K562 (cell line): ENCODE measurements at regions not wholly inside any gene's neighbourhood (a gene's known extent, or its start where the extent isn't known, plus 50 kb on each side); places are given as distances from the start of the nearest gene placed in this dataset.

Experiments
- ATAC-seq: fragments of 200-7000 bp; cut with Tn5 transposase; 3 replicates; pipeline ENCODE4 v1.9.1; 2020; ENCODE audit warnings: moderate library complexity
- BruUV-seq: library from RNA; stranded (reverse); fragments of 400-500 nt; replicated peaks from 2 replicates; lab custom pipeline; 2021; lab: Mats Ljungman, UMichigan
- CTCF ChIA-PET: fragments of 300-600 bp; formaldehyde crosslinking; extraction: SDS; loops from one replicate; lab custom pipeline; 2021; ENCODE audit warnings: low intra/inter-chr PET ratio; lab: Yijun Ruan, JAX
- POLR2A ChIA-PET: fragments of 300-600, 350-650 bp; sonication (Branson Sonifier 250); formaldehyde crosslinking; extraction: SDS; loops from one replicate; lab custom pipeline; 2021; ENCODE audit warnings: antibody characterized with exemption, inconsistent platforms; lab: Yijun Ruan, JAX
- DNase-seq, 4 experiments: peaks; one replicate each; pipeline versions ENCODE4 v3.0.0 to v3.0.0-alpha.2; 2011 to 2018; ENCODE audit warnings: low spot score in 3 of 4, mixed read lengths in 3 of 4; ENCODE audit errors: extremely low read depth in 1 of 4
- FAIRE-seq: peaks from 2 replicates; lab custom pipeline; 2011; peaks lifted over from hg19 to GRCh38; lab: Jason Lieb, UNC
- H2AFZ ChIP-seq: 2 replicates; pipeline ENCODE4 v1.6.0; 2011; ENCODE audit warnings: low read depth, low read length, control low read depth, inconsistent platforms
- H3K27ac ChIP-seq: fragments of 200-600 bp; 3 replicates; pipeline ENCODE4 v1.8.0; 2011; ENCODE audit warnings: low read depth, mild to moderate bottlenecking, control low read depth, inconsistent platforms, low read length, moderate library complexity, mixed read lengths; ENCODE audit errors: extremely low read depth
- H3K27me3 ChIP-seq, 2 experiments: fragments of 300-600 bp in 1 of 2; 2 replicates in 1 of 2; 3 replicates in 1 of 2; pipeline versions ENCODE4 v1.6.0 to v1.8.0; 2011; ENCODE audit warnings: inconsistent platforms in 2 of 2, low read length in 2 of 2, mild to moderate bottlenecking in 1 of 2, mixed read lengths in 1 of 2, moderate library complexity in 1 of 2; ENCODE audit not compliant: control insufficient read depth in 2 of 2, insufficient read depth in 2 of 2
- H3K36me3 ChIP-seq: fragments of 300-600 bp; 3 replicates; pipeline ENCODE4 v1.8.0; 2011; ENCODE audit warnings: mild to moderate bottlenecking, low read length, inconsistent platforms; ENCODE audit not compliant: control insufficient read depth, insufficient read depth
- H3K4me1 ChIP-seq, 2 experiments: fragments of 200-600 bp in 1 of 2; replicated peaks in 1 of 2; 2 replicates in 1 of 2; 3 replicates in 1 of 2; pipeline versions ENCODE4 v1.5.1 to v1.8.0; 2011; ENCODE audit warnings: inconsistent platforms in 2 of 2, low read length in 2 of 2, mild to moderate bottlenecking in 1 of 2, mixed read lengths in 1 of 2, moderate library complexity in 1 of 2; ENCODE audit not compliant: control insufficient read depth in 2 of 2, insufficient read depth in 2 of 2
- H3K4me2 ChIP-seq: 2 replicates; pipeline ENCODE4 v1.6.1; 2011; ENCODE audit warnings: low read length, control low read depth, inconsistent platforms, mixed read lengths; ENCODE audit not compliant: insufficient read depth
- H3K4me3 ChIP-seq: fragments of 200-600 bp; sonication (generic), shearing (Covaris generic); 2 replicates; pipeline ENCODE4 v1.5.1; 2016; ENCODE audit warnings: control low read depth, inconsistent platforms
- H3K79me2 ChIP-seq: fragments of 200-600 bp; 3 replicates; pipeline ENCODE4 v1.8.0; 2011; ENCODE audit warnings: low read length, inconsistent platforms; ENCODE audit not compliant: control insufficient read depth, insufficient read depth
- H3K9ac ChIP-seq, 2 experiments: 2 replicates each; pipeline versions ENCODE4 v1.6.0 to v1.6.1; 2011; ENCODE audit warnings: low read depth in 2 of 2, low read length in 2 of 2, control low read depth in 1 of 2, inconsistent platforms in 1 of 2, mild to moderate bottlenecking in 1 of 2, mixed read lengths in 1 of 2; ENCODE audit not compliant: insufficient read depth in 1 of 2
- H3K9me1 ChIP-seq: one replicate; pipeline ENCODE4 v1.6.0; 2011; ENCODE audit warnings: inconsistent platforms, mild to moderate bottlenecking, low read length, moderate library complexity; ENCODE audit not compliant: control insufficient read depth, insufficient read depth
- H3K9me3 ChIP-seq: replicated peaks from 2 replicates; pipeline ENCODE4 v1.5.1; 2011; ENCODE audit warnings: low read depth, low read length, inconsistent platforms; ENCODE audit not compliant: control insufficient read depth, insufficient read depth
- H4K20me1 ChIP-seq: replicated peaks from 2 replicates; pipeline ENCODE4 v1.6.1; 2011; ENCODE audit warnings: low read length, inconsistent platforms, mixed read lengths; ENCODE audit not compliant: control insufficient read depth, insufficient read depth
- E4F1 ChIP-seq: fragments of 250-450 bp; sonication (Bioruptor Pico); IDR thresholded peaks from 2 replicates; pipeline ENCODE4 v1.5.0; 2021; ENCODE audit warnings: mild to moderate bottlenecking, borderline replicate concordance
- HOMEZ ChIP-seq: fragments of 250-450 bp; sonication (Bioruptor Pico); IDR thresholded peaks from 2 replicates; pipeline ENCODE4 v1.4.0; 2020; ENCODE audit warnings: mild to moderate bottlenecking, moderate library complexity
- KAT7 ChIP-seq: sonication (generic); formaldehyde crosslinking; IDR thresholded peaks from 2 replicates; pipeline ENCODE4 v1.8.0; 2022; ENCODE audit warnings: missing genetic modification reagents, mild to moderate bottlenecking, borderline replicate concordance
- NFXL1 ChIP-seq: fragments of 450-650 bp; formaldehyde crosslinking; IDR thresholded peaks from 2 replicates; pipeline ENCODE4 v1.4.0; 2021; ENCODE audit warnings: mild to moderate bottlenecking
- SMARCA4 ChIP-seq: fragments of 450-650 bp; IDR thresholded peaks from 2 replicates; pipeline ENCODE4 v1.6.1; 2016
- SPI1 ChIP-seq: IDR thresholded peaks from 2 replicates; pipeline ENCODE4 v1.6.1; 2011; ENCODE audit warnings: low read depth, low read length, control low read depth, borderline replicate concordance
- U2AF1 ChIP-seq: fragments of 200-400 bp; formaldehyde crosslinking; optimal IDR thresholded peaks from 2 replicates; pipeline ENCODE3; 2017; ENCODE audit warnings: mild to moderate bottlenecking, low read depth, low read length, moderate library complexity
- XRCC3 ChIP-seq: fragments of 450-650 bp; IDR thresholded peaks from 2 replicates; pipeline ENCODE4 v1.6.1; 2017; ENCODE audit warnings: mild to moderate bottlenecking, moderate library complexity
- ZNF197 ChIP-seq: fragments of 200-800 bp; sonication (Bioruptor generic); IDR thresholded peaks from 2 replicates; pipeline ENCODE4 v1.6.1; 2016; ENCODE audit warnings: low read depth, missing genetic modification characterization, missing compliant biosample characterization
- ZNF318 ChIP-seq, 2 experiments: fragments of 450-650 bp; IDR thresholded peaks; 2 replicates each; pipeline ENCODE4 v1.6.1; 2016; ENCODE audit warnings: mild to moderate bottlenecking in 2 of 2, borderline replicate concordance in 1 of 2, low read depth in 1 of 2, moderate library complexity in 1 of 2
- ZNF764 ChIP-seq: fragments of 250-450 bp; sonication (Bioruptor Pico); IDR thresholded peaks from 2 replicates; pipeline ENCODE4 v1.4.0; 2020; ENCODE audit warnings: low read depth, mild to moderate bottlenecking, moderate library complexity
- WGBS: fragments of 100-300 bp; shearing (Covaris generic); methylation state at CpG from one replicate; pipeline ENCODE4 v1.1.6; 2016; ENCODE audit warnings: low coverage, mixed read lengths; ENCODE audit not compliant: insufficient coverage; ENCODE audit errors: missing lambda C conversion rate; 5-methylcytosine and 5-hydroxymethylcytosine counted together
- in situ Hi-C: fragments of 300-500 bp; cut with MboI; formaldehyde crosslinking; loops from 4 replicates; pipeline ENCODE4 v1.15.0; 2018; ENCODE audit warnings: inconsistent platforms, mixed read lengths
- intact Hi-C: fragments of 100-400 bp; cut with micrococcal nuclease; formaldehyde crosslinking; loops from 2 replicates; pipeline ENCODE4 v1.14.2; 2022

- DNase-seq (no peak), FAIRE-seq (no peak), ATAC-seq (no peak)
- Histone ChIP-seq H3K27me3 (no peaks in the 10 kb centered on the region), H3K9ac (no peak overlapping the region), H2AFZ (no peak overlapping the region), H3K9me3 (no peaks in the 10 kb centered on the region), H3K79me2 (no peaks in the 10 kb centered on the region), H4K20me1 (no peaks in the 10 kb centered on the region), H3K4me3 (no peak overlapping the region), H3K27ac (no peak overlapping the region), H3K4me1 (no peaks in the 10 kb centered on the region), H3K4me2 (no peak overlapping the region), H3K36me3 (no peaks in the 10 kb centered on the region), H3K9me1 (no peaks in the 10 kb centered on the region)
- ChIA-PET CTCF (interaction anchor here (0.6 kb wide), 1 partner anchor 373 kb away, joined by 6 read pairs; no protein-coding TSS in a partner anchor), POLR2A (no interaction called here)
- 0% methylated on average over 2 of the region's 2 CpGs for WGBS
- no TSS peak for BruUV-seq
- intact Hi-C loops = no loop called here
- in situ Hi-C loops = no loop called here
- no peak for TF ChIP-seq ZNF764 (CRISPR knock-in tag)
- TF ChIP-seq ZNF318 (IDR thresholded peaks at IDR 0.05; ENCODE audit: borderline replicate concordance in 1 of 2, low read depth in 1 of 2) = no peak
- TF ChIP-seq SMARCA4 = no peak
- no peak for TF ChIP-seq U2AF1
- no peak for TF ChIP-seq XRCC3
- TF ChIP-seq SPI1 = no peak
- no peak for TF ChIP-seq ZNF197 (CRISPR knock-in tag)
- TF ChIP-seq E4F1 = no peak
- TF ChIP-seq KAT7 (CRISPR knock-in tag) = no peak
- TF ChIP-seq NFXL1 (CRISPR knock-in tag) = no peak
- TF ChIP-seq HOMEZ = no peak
Observed at GRCh38 chr4:117477925-117478324, 392.5 kb upstream of the TRAM1L1 start.
